ENCODE measurements at regions not wholly inside any gene's neighbourhood (a gene's known extent, or its start where the extent isn't known, plus 50 kb on each side); places are given as distances from the start of the nearest gene placed in this dataset.

GRCh38 chr6:40330301-40330721 is 256.9 kb downstream of the LRFN2 start:
- TF ChIP-seq ZNF274 (IDR thresholded peaks at IDR 0.05; ENCODE audit: low read depth, low read length) (no peak), YY1 (IDR thresholded peaks at IDR 0.05; ENCODE audit: insufficient read depth, insufficient read length) (no peak), SUZ12 (IDR thresholded peaks at IDR 0.05; ENCODE audit: extremely low read depth, insufficient read depth, insufficient read length) (no peak)
- Histone ChIP-seq H3K4me3 (ENCODE audit: insufficient read length, low read depth) (no peak overlapping the region), H3K9ac (ENCODE audit: insufficient read length, low read depth) (no peak overlapping the region), H3K27me3 (ENCODE audit: insufficient read depth, insufficient read length) (no peaks in the 10 kb centered on the region), H3K36me3 (ENCODE audit: insufficient read depth, insufficient read length, low read length) (no peaks in the 10 kb centered on the region), H3K4me1 (ENCODE audit: insufficient read depth, insufficient read length) (peaks cover 7% of the 10 kb centered on the region), H3K9me3 (ENCODE audit: insufficient read depth, low read length) (no peaks in the 10 kb centered on the region)
- peak; percentile 57 for DNase-seq (ENCODE audit: low read depth, low spot score)

- DNase-seq (ENCODE audit: low read depth, low spot score) = no peak
- Histone ChIP-seq H3K4me1 (ENCODE audit: insufficient read depth, insufficient read length) (peaks cover 7% of the 10 kb centered on the region), H3K36me3 (ENCODE audit: insufficient read depth, insufficient read length, low read length) (no peaks in the 10 kb centered on the region), H3K9me3 (ENCODE audit: insufficient read depth, low read length) (no peaks in the 10 kb centered on the region), H3K9ac (ENCODE audit: insufficient read length, low read depth) (no peak overlapping the region), H3K4me3 (ENCODE audit: insufficient read length, low read depth) (no peak overlapping the region), H3K27me3 (ENCODE audit: insufficient read depth, insufficient read length) (no peaks in the 10 kb centered on the region)
- no peak for TF ChIP-seq ZNF274 (IDR thresholded peaks at IDR 0.05; ENCODE audit: low read depth, low read length)
- no peak for TF ChIP-seq YY1 (IDR thresholded peaks at IDR 0.05; ENCODE audit: insufficient read depth, insufficient read length)
- no peak for TF ChIP-seq SUZ12 (IDR thresholded peaks at IDR 0.05; ENCODE audit: extremely low read depth, insufficient read depth, insufficient read length)
These were observed 258.1 kb downstream of the LRFN2 start for GRCh38 chr6:40328986-40329545.

GRCh38 chr6:40328386-40328985 is 258.7 kb downstream of the LRFN2 start:
- Histone ChIP-seq H3K4me3 (ENCODE audit: insufficient read length, low read depth) (no peak overlapping the region), H3K9me3 (ENCODE audit: insufficient read depth, low read length) (no peaks in the 10 kb centered on the region)

GRCh38 chr6:40326714-40327421 is 260.3 kb downstream of the LRFN2 start:
- Histone ChIP-seq H3K36me3 (ENCODE audit: insufficient read depth, insufficient read length, low read length) (no peaks in the 10 kb centered on the region), H3K9ac (ENCODE audit: insufficient read length, low read depth) (no peak overlapping the region), H3K9me3 (ENCODE audit: insufficient read depth, low read length) (no peaks in the 10 kb centered on the region), H3K27me3 (ENCODE audit: insufficient read depth, insufficient read length) (no peaks in the 10 kb centered on the region), H3K4me1 (ENCODE audit: insufficient read depth, insufficient read length) (peaks cover 7% of the 10 kb centered on the region), H3K4me3 (ENCODE audit: insufficient read length, low read depth) (no peak overlapping the region)
- TF ChIP-seq YY1 (IDR thresholded peaks at IDR 0.05; ENCODE audit: insufficient read depth, insufficient read length) = no peak
- TF ChIP-seq ZNF274 (IDR thresholded peaks at IDR 0.05; ENCODE audit: low read depth, low read length) = no peak
- no peak for TF ChIP-seq SUZ12 (IDR thresholded peaks at IDR 0.05; ENCODE audit: extremely low read depth, insufficient read depth, insufficient read length)
- no peak for DNase-seq (ENCODE audit: low read depth, low spot score)

More at GRCh38 chr6:40328386-40328985, 258.7 kb downstream of the LRFN2 start:
- Histone ChIP-seq H3K4me1 (ENCODE audit: insufficient read depth, insufficient read length) (peaks cover 7% of the 10 kb centered on the region), H3K9ac (ENCODE audit: insufficient read length, low read depth) (no peak overlapping the region), H3K36me3 (ENCODE audit: insufficient read depth, insufficient read length, low read length) (no peaks in the 10 kb centered on the region), H3K27me3 (ENCODE audit: insufficient read depth, insufficient read length) (no peaks in the 10 kb centered on the region)
- DNase-seq (ENCODE audit: low read depth, low spot score) = no peak
- TF ChIP-seq YY1 (IDR thresholded peaks at IDR 0.05; ENCODE audit: insufficient read depth, insufficient read length) (no peak), SUZ12 (IDR thresholded peaks at IDR 0.05; ENCODE audit: extremely low read depth, insufficient read depth, insufficient read length) (no peak), ZNF274 (IDR thresholded peaks at IDR 0.05; ENCODE audit: low read depth, low read length) (no peak)

GRCh38 chr6:40325791-40326190 is 261.4 kb downstream of the LRFN2 start:
- H3K36me3 ChIP-seq (ENCODE audit: insufficient read depth, insufficient read length, low read length) = no peaks in the 10 kb centered on the region
- DNase-seq (ENCODE audit: low read depth, low spot score) = no peak
- TF ChIP-seq SUZ12 (IDR thresholded peaks at IDR 0.05; ENCODE audit: extremely low read depth, insufficient read depth, insufficient read length) (no peak), YY1 (IDR thresholded peaks at IDR 0.05; ENCODE audit: insufficient read depth, insufficient read length) (no peak), ZNF274 (IDR thresholded peaks at IDR 0.05; ENCODE audit: low read depth, low read length) (no peak)
- no peak overlapping the region for H3K9ac ChIP-seq (ENCODE audit: insufficient read length, low read depth)
- no peak overlapping the region for H3K4me3 ChIP-seq (ENCODE audit: insufficient read length, low read depth)
- H3K27me3 ChIP-seq (ENCODE audit: insufficient read depth, insufficient read length) = no peaks in the 10 kb centered on the region
- no peaks in the 10 kb centered on the region for H3K9me3 ChIP-seq (ENCODE audit: insufficient read depth, low read length)
- peaks cover 7% of the 10 kb centered on the region for H3K4me1 ChIP-seq (ENCODE audit: insufficient read depth, insufficient read length)

- TF ChIP-seq YY1 (IDR thresholded peaks at IDR 0.05; ENCODE audit: insufficient read depth, insufficient read length) (no peak), SUZ12 (IDR thresholded peaks at IDR 0.05; ENCODE audit: extremely low read depth, insufficient read depth, insufficient read length) (no peak), ZNF274 (IDR thresholded peaks at IDR 0.05; ENCODE audit: low read depth, low read length) (no peak)
These were observed 262.1 kb downstream of the LRFN2 start for GRCh38 chr6:40325041-40325440.

More at GRCh38 chr6:40325041-40325440, 262.1 kb downstream of the LRFN2 start:
- Histone ChIP-seq H3K9me3 (ENCODE audit: insufficient read depth, low read length) (no peaks in the 10 kb centered on the region), H3K4me3 (ENCODE audit: insufficient read length, low read depth) (no peak overlapping the region), H3K27me3 (ENCODE audit: insufficient read depth, insufficient read length) (no peaks in the 10 kb centered on the region), H3K4me1 (ENCODE audit: insufficient read depth, insufficient read length) (peaks cover 6% of the 10 kb centered on the region), H3K9ac (ENCODE audit: insufficient read length, low read depth) (no peak overlapping the region), H3K36me3 (ENCODE audit: insufficient read depth, insufficient read length, low read length) (no peaks in the 10 kb centered on the region)
- DNase-seq (ENCODE audit: low read depth, low spot score) = no peak

All from NT2/D1 (cell line).